Peyer's patch (tissue), 4 donors: ENCODE measurements at regions not wholly inside any gene's neighbourhood (a gene's known extent, or its start where the extent isn't known, plus 50 kb on each side); places are given as distances from the start of the nearest gene placed in this dataset.

Experiments used
- DNase-seq, 3 donors: peaks; one replicate each; pipeline ENCODE4 v3.0.0-alpha.2; 2017 to 2019
- H3K27ac ChIP-seq, 4 donors: fragments of 200-600 bp; sonication (generic); one replicate each; pipeline ENCODE4 v1.5.1; 2016 to 2019
- H3K27me3 ChIP-seq, 2 donors: fragments of 200-600 bp; sonication (generic); one replicate each; pipeline ENCODE4 v1.5.1; 2019
- H3K36me3 ChIP-seq, 3 donors: fragments of 200-600 bp; sonication (generic); one replicate each; pipeline ENCODE4 v1.5.1; 2016 to 2019
- H3K4me1 ChIP-seq, 4 donors: fragments of 200-600 bp; sonication (generic); one replicate each; pipeline ENCODE4 v1.5.1; 2016 to 2019
- H3K4me3 ChIP-seq, 4 donors: fragments of 200-600 bp; sonication (generic); 1 replicate in 3 of 4; 2 replicates in 1 of 4; pipeline ENCODE4 v1.5.1; 2016 to 2019; ENCODE audit warnings: mild to moderate bottlenecking in 1 of 4
- H3K9me3 ChIP-seq, 4 donors: fragments of 200-600 bp; sonication (generic); one replicate each; pipeline ENCODE4 v1.5.1; 2016 to 2019; ENCODE audit warnings: mild to moderate bottlenecking in 1 of 4
- POLR2A ChIP-seq, 2 donors: fragments of 450-650 bp; IDR thresholded peaks; one replicate each; pipeline ENCODE4 v1.5.1; 2017; ENCODE audit warnings: antibody characterized with exemption in 2 of 2, mild to moderate bottlenecking in 2 of 2, moderate library complexity in 2 of 2
- TF ChIP-seq, protein P1 (sequence below), 6 experiments: fragments of 450-650 bp in 4 of 6; fragments of 200-600 bp in 2 of 6; sonication (generic) in 1 of 6; IDR thresholded peaks; one replicate each; pipeline ENCODE4 v1.5.1; 2017 to 2019; ENCODE audit warnings: antibody characterized with exemption in 6 of 6, mild to moderate bottlenecking in 3 of 6, moderate library complexity in 1 of 6

DNA sequence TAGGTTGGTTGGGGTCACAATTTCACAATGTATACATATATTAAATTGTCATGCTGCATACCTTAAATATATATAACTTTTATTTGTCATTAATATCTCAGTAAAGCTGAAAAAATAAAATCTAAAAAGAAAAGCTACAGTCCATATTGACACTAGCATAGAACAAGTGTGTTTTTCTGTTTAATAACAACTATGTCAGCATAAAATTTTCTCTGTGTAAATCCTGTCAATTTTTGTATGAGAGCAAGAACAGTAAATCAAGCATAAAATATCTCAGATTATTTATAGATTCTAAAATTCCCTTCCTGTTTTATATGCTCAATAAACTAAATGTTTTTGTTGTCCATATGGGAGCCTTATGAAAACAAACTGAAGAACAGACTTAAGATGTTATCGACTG lies 739.2 kb downstream of the MRPL39 start:
- Histone ChIP-seq H3K4me3 (no peak overlapping the region), H3K4me1 (no peaks in the 10 kb centered on the region), H3K9me3 (no peaks in the 10 kb centered on the region), H3K36me3 (no peaks in the 10 kb centered on the region), H3K27ac (no peak overlapping the region), H3K27me3 (no peaks in the 10 kb centered on the region)
- DNase-seq = no peak
- TF ChIP-seq, protein P1, sequence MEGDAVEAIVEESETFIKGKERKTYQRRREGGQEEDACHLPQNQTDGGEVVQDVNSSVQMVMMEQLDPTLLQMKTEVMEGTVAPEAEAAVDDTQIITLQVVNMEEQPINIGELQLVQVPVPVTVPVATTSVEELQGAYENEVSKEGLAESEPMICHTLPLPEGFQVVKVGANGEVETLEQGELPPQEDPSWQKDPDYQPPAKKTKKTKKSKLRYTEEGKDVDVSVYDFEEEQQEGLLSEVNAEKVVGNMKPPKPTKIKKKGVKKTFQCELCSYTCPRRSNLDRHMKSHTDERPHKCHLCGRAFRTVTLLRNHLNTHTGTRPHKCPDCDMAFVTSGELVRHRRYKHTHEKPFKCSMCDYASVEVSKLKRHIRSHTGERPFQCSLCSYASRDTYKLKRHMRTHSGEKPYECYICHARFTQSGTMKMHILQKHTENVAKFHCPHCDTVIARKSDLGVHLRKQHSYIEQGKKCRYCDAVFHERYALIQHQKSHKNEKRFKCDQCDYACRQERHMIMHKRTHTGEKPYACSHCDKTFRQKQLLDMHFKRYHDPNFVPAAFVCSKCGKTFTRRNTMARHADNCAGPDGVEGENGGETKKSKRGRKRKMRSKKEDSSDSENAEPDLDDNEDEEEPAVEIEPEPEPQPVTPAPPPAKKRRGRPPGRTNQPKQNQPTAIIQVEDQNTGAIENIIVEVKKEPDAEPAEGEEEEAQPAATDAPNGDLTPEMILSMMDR (IDR thresholded peaks at IDR 0.05) = no peak
- no peak for TF ChIP-seq POLR2A (IDR thresholded peaks at IDR 0.05)

DNA sequence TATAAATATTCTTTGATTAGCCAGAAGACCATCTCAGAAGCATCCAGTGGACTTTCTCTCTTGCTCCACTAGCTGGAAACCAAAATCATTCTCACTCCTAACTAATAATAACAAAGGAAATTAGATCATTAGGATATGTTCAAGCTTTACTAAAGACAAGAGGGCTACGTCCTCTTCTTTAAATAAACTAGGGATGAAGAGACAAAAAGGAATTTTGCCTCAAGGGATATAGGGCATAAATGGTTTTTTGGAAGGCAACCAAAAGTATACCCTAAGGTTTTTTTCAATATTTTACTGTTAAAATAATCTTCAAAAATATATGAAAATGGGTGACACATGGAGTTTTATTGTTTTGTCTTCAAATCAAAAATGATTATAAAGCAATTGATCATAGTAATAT lies 745.8 kb downstream of the MRPL39 start:
- Histone ChIP-seq H3K27me3 (no peaks in the 10 kb centered on the region), H3K36me3 (no peaks in the 10 kb centered on the region), H3K4me3 (no peak overlapping the region), H3K9me3 (no peaks in the 10 kb centered on the region), H3K27ac (no peak overlapping the region), H3K4me1 (no peaks in the 10 kb centered on the region)
- DNase-seq = no peak
- TF ChIP-seq POLR2A (IDR thresholded peaks at IDR 0.05) = no peak
- TF ChIP-seq, protein P1 (IDR thresholded peaks at IDR 0.05) = no peak

DNA sequence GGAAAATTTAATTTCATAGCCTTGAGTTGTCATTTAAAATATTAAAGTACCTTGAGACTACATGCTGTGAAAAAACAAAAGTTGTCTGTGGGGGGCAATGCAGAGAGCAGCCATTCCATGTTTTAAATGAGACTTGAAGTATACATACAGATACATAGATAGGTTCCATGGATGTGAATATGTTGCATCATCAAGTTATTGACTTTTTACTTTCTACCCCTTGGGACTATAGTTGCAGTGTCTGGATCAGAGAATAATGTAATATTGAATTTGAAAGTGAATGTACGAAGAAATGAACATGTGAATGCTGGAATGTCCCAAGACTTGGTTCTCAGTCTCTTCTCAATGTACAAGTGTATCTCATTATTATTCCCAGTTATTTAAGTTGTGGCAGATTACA lies 751.0 kb downstream of the MRPL39 start:
- no peaks in the 10 kb centered on the region for H3K4me1 ChIP-seq
- no peaks in the 10 kb centered on the region for H3K36me3 ChIP-seq
- no peak overlapping the region for H3K27ac ChIP-seq
- no peaks in the 10 kb centered on the region for H3K9me3 ChIP-seq
- H3K4me3 ChIP-seq = no peak overlapping the region
- TF ChIP-seq, protein P1 (IDR thresholded peaks at IDR 0.05) = no peak
- no peak for TF ChIP-seq POLR2A (IDR thresholded peaks at IDR 0.05)
- DNase-seq = no peak
- no peaks in the 10 kb centered on the region for H3K27me3 ChIP-seq

DNA sequence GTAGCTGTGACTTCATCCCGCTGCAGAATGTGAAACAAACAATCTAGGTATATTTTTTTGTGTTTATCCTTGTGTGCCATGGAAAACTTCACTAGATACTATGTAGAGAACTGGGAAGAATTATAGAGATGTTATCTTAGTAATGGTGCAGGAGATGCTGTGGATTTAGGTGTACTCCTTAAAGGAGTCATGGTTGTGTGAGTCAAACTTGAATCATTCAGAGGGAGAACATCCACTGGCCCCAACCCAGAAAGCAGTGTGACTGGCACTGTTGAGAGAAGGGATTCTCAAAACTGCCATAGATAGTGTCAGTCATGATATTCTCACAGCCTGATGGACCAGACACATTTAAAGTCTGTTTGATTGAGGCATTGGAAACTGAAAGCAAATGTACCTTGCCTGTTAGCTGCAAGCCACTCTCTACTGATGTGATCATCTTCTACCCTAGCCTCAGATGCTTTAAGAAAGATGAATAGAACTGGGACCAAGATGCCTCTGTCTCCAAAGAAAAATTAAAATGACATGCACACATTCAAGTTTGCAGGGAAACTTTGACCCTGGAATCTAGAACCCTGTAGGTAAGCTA lies 754.6 kb downstream of the MRPL39 start:
- no peaks in the 10 kb centered on the region for H3K27me3 ChIP-seq
- no peak for DNase-seq
- no peak for TF ChIP-seq POLR2A (IDR thresholded peaks at IDR 0.05)
- no peaks in the 10 kb centered on the region for H3K36me3 ChIP-seq
- no peak overlapping the region for H3K27ac ChIP-seq
- no peaks in the 10 kb centered on the region for H3K9me3 ChIP-seq
- no peaks in the 10 kb centered on the region for H3K4me1 ChIP-seq
- no peak overlapping the region for H3K4me3 ChIP-seq

DNA sequence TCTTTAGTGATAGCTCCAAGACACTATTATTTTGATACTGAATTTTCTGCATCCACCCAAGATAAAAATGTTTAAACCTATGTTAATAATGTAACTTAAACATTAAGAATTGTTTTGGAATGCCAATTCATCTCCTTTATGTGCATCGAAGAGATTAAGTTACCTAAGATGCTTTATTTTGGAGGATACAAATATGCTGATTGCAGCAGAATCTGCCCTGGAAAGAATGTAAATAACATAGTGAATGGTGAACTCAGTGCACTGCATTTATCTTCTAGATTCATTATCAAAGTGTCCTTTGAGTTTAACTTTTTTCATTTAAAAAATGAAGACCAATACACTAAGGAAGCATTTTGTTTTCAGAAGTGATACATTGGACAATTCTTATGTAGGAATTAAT lies 757.2 kb downstream of the MRPL39 start:
- no peak for DNase-seq
- Histone ChIP-seq H3K27me3 (no peaks in the 10 kb centered on the region), H3K27ac (no peak overlapping the region), H3K4me3 (no peak overlapping the region), H3K4me1 (no peaks in the 10 kb centered on the region), H3K36me3 (no peaks in the 10 kb centered on the region), H3K9me3 (no peaks in the 10 kb centered on the region)
- TF ChIP-seq, protein P1 (IDR thresholded peaks at IDR 0.05) = no peak
- TF ChIP-seq POLR2A (IDR thresholded peaks at IDR 0.05) = no peak

DNA sequence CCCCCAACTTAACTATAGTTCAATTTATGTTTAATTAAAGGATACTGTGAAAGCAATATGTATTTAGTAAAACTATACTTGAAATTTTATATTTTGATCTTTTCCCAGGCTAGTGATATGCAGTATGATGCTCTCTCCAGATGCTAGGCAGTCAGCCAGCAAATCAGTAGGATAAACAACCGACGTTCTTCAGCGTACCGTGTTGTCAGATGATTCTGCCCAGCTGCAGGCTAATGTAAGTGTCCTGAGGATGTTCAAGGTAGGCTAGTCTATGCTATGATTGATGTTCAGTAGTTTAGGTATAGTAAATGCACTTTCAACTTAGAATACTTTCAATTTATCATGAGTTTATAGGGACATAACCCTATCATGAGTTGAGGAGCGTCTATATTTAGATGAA lies 762.6 kb downstream of the MRPL39 start:
- H3K27ac ChIP-seq = no peak overlapping the region
- TF ChIP-seq, protein P1 (IDR thresholded peaks at IDR 0.05) = no peak
- TF ChIP-seq POLR2A (IDR thresholded peaks at IDR 0.05) = no peak
- peaks cover 0 to 3% (median 0%) of the 10 kb centered on the region in 4 donors for H3K9me3 ChIP-seq

More for the DNA sequence above, 762.6 kb downstream of the MRPL39 start:
- H3K4me1 ChIP-seq = no peaks in the 10 kb centered on the region
- no peaks in the 10 kb centered on the region for H3K27me3 ChIP-seq
- no peak overlapping the region for H3K4me3 ChIP-seq
- H3K36me3 ChIP-seq = no peaks in the 10 kb centered on the region
- DNase-seq = no peak
